ENCODE measurements at regions not wholly inside any gene's neighbourhood (a gene's known extent, or its start where the extent isn't known, plus 50 kb on each side); places are given as distances from the start of the nearest gene placed in this dataset.
"Not testable (repeated sequence)": the region's sequence is repeated elsewhere in the genome, so short reads cannot be mapped to it uniquely, and the experiment has no call there.

GRCh38 chr1:30088594-30088993 lies 634.8 kb downstream of the MATN1 start:
- H3K4me3 ChIP-seq (ENCODE audit: low read length), result no peak overlapping the region
- no peak overlapping the region for H3K27ac ChIP-seq (ENCODE audit: low read depth, low read length)
- H3K27me3 ChIP-seq (ENCODE audit: control insufficient read depth, insufficient read depth, low read length), result no peaks in the 10 kb centered on the region
- peaks cover 4% of the 10 kb centered on the region for H3K4me1 ChIP-seq (ENCODE audit: control insufficient read depth, insufficient read depth, low read length)
- H3K36me3 ChIP-seq (ENCODE audit: control insufficient read depth, insufficient read depth, low read length), result no peaks in the 10 kb centered on the region
- no peak overlapping the region for H3K9ac ChIP-seq (ENCODE audit: low read length)

- no peak overlapping the region for H3K9ac ChIP-seq (ENCODE audit: low read length)
- no peak overlapping the region for H3K4me3 ChIP-seq (ENCODE audit: low read length)
- peaks cover 6% of the 10 kb centered on the region for H3K4me1 ChIP-seq (ENCODE audit: control insufficient read depth, insufficient read depth, low read length)
- no peaks in the 10 kb centered on the region for H3K27me3 ChIP-seq (ENCODE audit: control insufficient read depth, insufficient read depth, low read length)
- H3K36me3 ChIP-seq (ENCODE audit: control insufficient read depth, insufficient read depth, low read length), result no peaks in the 10 kb centered on the region
- H3K27ac ChIP-seq (ENCODE audit: low read depth, low read length), result no peak overlapping the region
Observed at GRCh38 chr1:30087465-30087864, 635.9 kb downstream of the MATN1 start.

DNA sequence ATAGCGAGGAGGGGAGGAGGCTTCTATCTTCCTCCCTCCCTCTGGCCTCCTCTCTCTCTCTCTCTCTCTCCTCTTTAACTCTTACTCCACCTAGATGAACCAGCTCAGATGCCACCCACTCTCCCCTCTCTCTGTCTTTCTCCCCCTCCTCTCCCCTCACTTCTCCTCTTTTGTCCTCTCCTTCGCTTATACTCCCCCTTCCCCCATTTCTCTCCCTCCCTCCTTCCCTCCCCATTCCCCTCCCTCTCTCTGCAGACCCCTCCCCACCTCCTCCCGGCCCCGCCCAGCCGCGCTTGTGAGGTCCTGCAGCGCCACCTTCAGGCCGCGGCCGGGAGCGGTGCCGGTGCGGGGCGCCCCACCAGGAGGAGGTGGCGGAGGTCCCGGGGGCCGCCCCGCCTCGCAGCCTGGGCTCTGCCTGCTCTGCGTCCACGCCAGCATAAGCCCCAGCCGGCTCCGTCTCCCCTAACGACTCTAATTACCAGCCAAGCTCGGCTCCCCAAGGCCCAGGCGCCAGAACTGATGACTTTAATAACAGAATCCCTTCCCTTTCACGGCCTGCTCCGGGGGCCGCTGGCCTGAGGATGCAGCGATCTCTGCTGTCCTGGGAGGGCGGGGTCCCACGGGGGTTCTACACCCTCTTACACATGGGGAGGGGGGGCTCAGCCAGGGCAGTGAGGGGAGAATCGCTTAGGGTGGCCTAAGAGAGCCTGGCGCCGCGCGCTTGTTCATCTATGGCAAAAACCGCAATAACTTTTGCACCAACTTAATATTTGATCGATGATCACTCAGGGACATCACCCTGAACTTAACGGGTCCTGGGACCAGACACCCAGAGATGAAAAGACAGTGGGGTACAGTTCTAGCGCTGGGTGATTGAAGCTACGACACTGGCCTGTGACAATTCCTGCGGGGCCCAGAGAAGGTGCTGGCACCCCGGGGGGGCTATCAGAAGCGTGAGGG lies 637.3 kb downstream of the MATN1 start:
- Histone ChIP-seq H3K4me3 (ENCODE audit: low read length) (no peak overlapping the region), H3K9ac (ENCODE audit: low read length) (no peak overlapping the region), H3K4me1 (ENCODE audit: control insufficient read depth, insufficient read depth, low read length) (peaks cover 6% of the 10 kb centered on the region), H3K27me3 (ENCODE audit: control insufficient read depth, insufficient read depth, low read length) (no peaks in the 10 kb centered on the region), H3K36me3 (ENCODE audit: control insufficient read depth, insufficient read depth, low read length) (no peaks in the 10 kb centered on the region), H3K27ac (ENCODE audit: low read depth, low read length) (no peak overlapping the region)

- H3K4me3 ChIP-seq (ENCODE audit: low read length), result no peak overlapping the region
- no peaks in the 10 kb centered on the region for H3K27me3 ChIP-seq (ENCODE audit: control insufficient read depth, insufficient read depth, low read length)
- H3K27ac ChIP-seq (ENCODE audit: low read depth, low read length), result no peak overlapping the region
- H3K36me3 ChIP-seq (ENCODE audit: control insufficient read depth, insufficient read depth, low read length), result no peaks in the 10 kb centered on the region
- peaks cover 6% of the 10 kb centered on the region for H3K4me1 ChIP-seq (ENCODE audit: control insufficient read depth, insufficient read depth, low read length)
- H3K9ac ChIP-seq (ENCODE audit: low read length), result no peak overlapping the region
Observed at GRCh38 chr1:30084909-30085571, 638.3 kb downstream of the MATN1 start.

DNA sequence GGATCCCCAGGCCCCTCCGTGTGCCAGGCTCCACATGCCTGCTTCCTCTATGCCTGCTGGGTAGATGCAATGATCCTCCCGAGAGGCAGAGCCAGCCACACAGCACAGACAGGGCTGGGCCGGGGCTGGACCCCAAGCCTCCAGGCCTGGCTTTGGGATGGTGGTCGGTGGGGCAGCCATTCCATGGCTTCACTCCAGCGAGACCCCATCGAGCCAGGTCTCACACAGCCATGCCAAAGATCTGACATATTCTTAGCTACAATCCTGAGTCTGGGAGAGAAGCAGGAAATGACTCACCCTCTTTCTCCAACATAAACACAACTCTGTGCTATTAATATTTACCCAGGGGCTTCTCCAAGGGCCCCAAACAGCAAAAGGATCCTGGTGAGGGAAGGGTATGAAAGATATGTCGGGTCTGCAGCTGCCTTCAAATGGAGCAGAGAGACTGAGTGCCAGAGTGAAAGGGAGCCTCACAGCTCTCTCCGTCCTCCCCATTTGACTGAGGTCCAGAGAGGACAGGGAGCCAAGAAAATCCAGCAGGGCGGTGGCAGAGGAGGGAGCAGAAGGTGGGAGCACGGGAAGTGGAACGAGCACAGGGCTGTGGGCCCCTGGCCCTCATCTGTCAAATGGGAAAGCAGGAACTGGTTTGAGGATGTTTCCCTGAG lies 639.5 kb downstream of the MATN1 start:
- Histone ChIP-seq H3K36me3 (ENCODE audit: control insufficient read depth, insufficient read depth, low read length) (no peaks in the 10 kb centered on the region), H3K4me1 (ENCODE audit: control insufficient read depth, insufficient read depth, low read length) (peaks cover 6% of the 10 kb centered on the region), H3K9ac (ENCODE audit: low read length) (no peak overlapping the region), H3K4me3 (ENCODE audit: low read length) (no peak overlapping the region), H3K27me3 (ENCODE audit: control insufficient read depth, insufficient read depth, low read length) (no peaks in the 10 kb centered on the region), H3K27ac (ENCODE audit: low read depth, low read length) (no peak overlapping the region)

DNA sequence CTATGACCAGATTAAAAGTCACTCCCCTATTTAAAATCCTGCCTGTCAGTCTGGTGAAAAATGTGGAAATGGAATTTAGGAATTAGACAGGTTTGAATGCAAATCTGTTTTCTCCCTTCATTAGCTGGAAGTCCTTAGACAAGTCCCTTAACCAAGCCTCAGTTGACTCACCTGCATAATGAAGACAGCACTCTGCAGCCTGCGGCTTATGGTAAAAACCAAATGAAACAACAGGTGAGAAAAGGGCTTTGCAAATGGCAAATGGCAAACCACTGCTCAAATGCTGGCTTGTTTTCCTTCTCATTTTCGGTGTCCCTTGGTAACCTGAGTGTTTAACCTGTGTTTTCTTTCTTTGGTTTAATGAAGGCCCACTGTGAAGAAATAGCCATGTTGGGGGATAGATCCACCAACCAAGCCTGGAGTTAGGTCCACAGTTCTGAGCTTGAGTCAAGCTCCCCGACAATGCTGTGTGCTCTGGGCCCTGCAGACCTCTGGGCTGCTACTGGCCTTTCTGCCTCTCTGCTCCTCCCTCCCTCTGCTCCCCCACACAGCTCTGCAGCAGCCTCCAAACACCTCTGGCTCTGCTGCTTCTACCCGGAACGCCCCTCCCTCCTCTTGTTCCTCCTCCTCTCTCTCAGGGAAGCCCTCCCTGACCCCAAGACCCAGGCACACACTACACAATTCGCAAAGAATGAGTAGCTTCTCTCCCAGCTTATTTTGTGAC lies 641.8 kb downstream of the MATN1 start:
- no peak overlapping the region for H3K4me3 ChIP-seq (ENCODE audit: low read length)
- no peaks in the 10 kb centered on the region for H3K36me3 ChIP-seq (ENCODE audit: control insufficient read depth, insufficient read depth, low read length)
- H3K27ac ChIP-seq (ENCODE audit: low read depth, low read length), result no peak overlapping the region
- H3K27me3 ChIP-seq (ENCODE audit: control insufficient read depth, insufficient read depth, low read length), result no peaks in the 10 kb centered on the region
- no peak overlapping the region for H3K9ac ChIP-seq (ENCODE audit: low read length)
- peaks cover 6% of the 10 kb centered on the region for H3K4me1 ChIP-seq (ENCODE audit: control insufficient read depth, insufficient read depth, low read length)

GRCh38 chr1:30075916-30076315 lies 647.5 kb downstream of the MATN1 start:
- not testable (repeated sequence) for H3K27ac ChIP-seq (ENCODE audit: low read depth, low read length); H3K4me1 ChIP-seq (ENCODE audit: control insufficient read depth, insufficient read depth, low read length); H3K27me3 ChIP-seq (ENCODE audit: control insufficient read depth, insufficient read depth, low read length); H3K9ac ChIP-seq (ENCODE audit: low read length); H3K36me3 ChIP-seq (ENCODE audit: control insufficient read depth, insufficient read depth, low read length); H3K4me3 ChIP-seq (ENCODE audit: low read length)

GRCh38 chr1:30068787-30069472 lies 654.5 kb downstream of the MATN1 start:
- Histone ChIP-seq H3K4me3 (ENCODE audit: low read length) (no peak overlapping the region), H3K9ac (ENCODE audit: low read length) (no peak overlapping the region), H3K27ac (ENCODE audit: low read depth, low read length) (no peak overlapping the region)

DNA sequence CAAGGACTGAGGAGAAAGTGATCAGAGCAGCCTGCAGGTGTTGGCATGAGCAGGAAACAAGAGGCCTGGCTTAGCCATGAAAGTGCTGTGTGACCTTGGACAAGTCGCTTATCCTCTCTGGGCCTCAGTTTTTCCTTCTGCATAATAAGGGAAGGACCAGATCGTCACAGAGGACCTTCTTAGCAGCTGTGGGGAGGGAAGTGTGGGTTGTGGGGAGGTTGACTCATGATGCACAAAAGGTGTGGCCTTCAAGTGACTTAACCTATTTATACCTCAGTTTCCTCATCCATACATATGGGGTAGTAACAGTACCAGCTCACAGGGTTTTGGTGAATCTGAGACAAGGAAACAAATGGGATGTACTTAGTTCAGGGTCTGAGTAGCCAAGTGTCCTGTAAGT lies 658.8 kb downstream of the MATN1 start:
- H3K9ac ChIP-seq (ENCODE audit: low read length), result no peak overlapping the region
- no peak overlapping the region for H3K27ac ChIP-seq (ENCODE audit: low read depth, low read length)

More at GRCh38 chr1:30068787-30069472, 654.5 kb downstream of the MATN1 start:
- Histone ChIP-seq H3K36me3 (ENCODE audit: control insufficient read depth, insufficient read depth, low read length) (no peaks in the 10 kb centered on the region), H3K4me1 (ENCODE audit: control insufficient read depth, insufficient read depth, low read length) (no peaks in the 10 kb centered on the region), H3K27me3 (ENCODE audit: control insufficient read depth, insufficient read depth, low read length) (no peaks in the 10 kb centered on the region)

DNA sequence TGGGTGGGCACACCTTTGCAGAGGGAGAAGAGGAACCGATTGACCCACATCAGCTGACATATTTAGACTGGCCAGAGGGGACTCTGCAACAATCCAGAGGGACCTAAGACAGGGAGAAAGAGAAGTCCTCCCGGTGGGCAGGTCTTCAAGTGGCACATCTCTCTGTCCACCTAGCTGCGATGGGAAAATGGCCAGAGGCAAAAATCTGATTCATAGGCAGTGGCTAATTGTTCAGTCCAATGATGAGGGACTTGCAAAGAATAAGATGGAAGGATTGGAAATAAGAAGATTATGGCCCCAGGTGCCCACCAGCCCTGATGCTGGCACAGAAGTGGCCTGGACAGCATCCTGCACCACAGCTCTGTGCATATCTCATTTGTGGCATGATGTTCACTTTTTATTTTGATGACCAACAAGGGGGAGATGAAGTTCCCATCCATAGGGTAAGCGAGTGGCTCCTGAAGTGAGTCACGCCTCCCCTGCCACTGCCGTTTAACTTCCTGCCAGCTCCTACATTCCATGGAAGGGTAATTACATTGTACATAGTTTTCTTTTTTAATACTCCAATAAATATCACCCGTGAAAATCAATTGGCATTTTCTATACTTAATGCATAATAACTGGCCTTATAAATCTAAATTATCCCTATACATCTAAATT lies 659.6 kb downstream of the MATN1 start:
- Histone ChIP-seq H3K27ac (ENCODE audit: low read depth, low read length) (no peak overlapping the region), H3K4me3 (ENCODE audit: low read length) (no peak overlapping the region), H3K27me3 (ENCODE audit: control insufficient read depth, insufficient read depth, low read length) (no peaks in the 10 kb centered on the region), H3K9ac (ENCODE audit: low read length) (no peak overlapping the region), H3K4me1 (ENCODE audit: control insufficient read depth, insufficient read depth, low read length) (no peaks in the 10 kb centered on the region), H3K36me3 (ENCODE audit: control insufficient read depth, insufficient read depth, low read length) (no peaks in the 10 kb centered on the region)

More for the DNA sequence above, 658.8 kb downstream of the MATN1 start:
- no peaks in the 10 kb centered on the region for H3K36me3 ChIP-seq (ENCODE audit: control insufficient read depth, insufficient read depth, low read length)
- H3K4me1 ChIP-seq (ENCODE audit: control insufficient read depth, insufficient read depth, low read length), result no peaks in the 10 kb centered on the region
- no peak overlapping the region for H3K4me3 ChIP-seq (ENCODE audit: low read length)
- no peaks in the 10 kb centered on the region for H3K27me3 ChIP-seq (ENCODE audit: control insufficient read depth, insufficient read depth, low read length)
